ENCODE measurements at regions not wholly inside any gene's neighbourhood (a gene's known extent, or its start where the extent isn't known, plus 50 kb on each side); places are given as distances from the start of the nearest gene placed in this dataset.

GRCh38 chr5:38207343-38207742 lies 51.0 kb upstream of the EGFLAM start:
- DNase-seq (ENCODE audit: low spot score), result no peak

GRCh38 chr5:38202741-38203140 lies 55.6 kb upstream of the EGFLAM start:
- DNase-seq (ENCODE audit: low spot score), result no peak

- DNase-seq (ENCODE audit: low spot score), result no peak
Measured at GRCh38 chr5:38200872-38201557, 57.3 kb upstream of the EGFLAM start.

- DNase-seq (ENCODE audit: low spot score), result no peak
Measured at GRCh38 chr5:38197118-38197517, 61.2 kb upstream of the EGFLAM start.

- peak; percentile 91 for DNase-seq (ENCODE audit: low spot score)
Measured at GRCh38 chr5:38193015-38193581, 65.3 kb upstream of the EGFLAM start.

- no peak for DNase-seq (ENCODE audit: low spot score)
Measured at GRCh38 chr5:38191693-38192092, 66.7 kb upstream of the EGFLAM start.

- DNase-seq (ENCODE audit: low spot score), result no peak
Measured at GRCh38 chr5:38190111-38190510, 68.2 kb upstream of the EGFLAM start.

GRCh38 chr5:38189081-38189504 lies 69.3 kb upstream of the EGFLAM start:
- DNase-seq (ENCODE audit: low spot score), result no peak

- no peak for DNase-seq (ENCODE audit: low spot score)
Measured at GRCh38 chr5:38188591-38188990, 69.8 kb upstream of the EGFLAM start.

GRCh38 chr5:38187532-38187931 lies 70.8 kb upstream of the EGFLAM start:
- no peak for DNase-seq (ENCODE audit: low spot score)

- DNase-seq (ENCODE audit: low spot score), result no peak
Measured at GRCh38 chr5:38184627-38185026, 73.7 kb upstream of the EGFLAM start.

- DNase-seq (ENCODE audit: low spot score), result no peak
Measured at GRCh38 chr5:38182991-38183390, 75.4 kb upstream of the EGFLAM start.

GRCh38 chr5:38168029-38168428 lies 90.3 kb upstream of the EGFLAM start:
- no peak for DNase-seq (ENCODE audit: low spot score)

GRCh38 chr5:38167562-38167996 lies 90.8 kb upstream of the EGFLAM start:
- no peak for DNase-seq (ENCODE audit: low spot score)

GRCh38 chr5:38166832-38167231 lies 91.5 kb upstream of the EGFLAM start:
- DNase-seq (ENCODE audit: low spot score), result no peak

GRCh38 chr5:38165435-38165834 lies 92.9 kb upstream of the EGFLAM start:
- no peak for DNase-seq (ENCODE audit: low spot score)

- no peak for DNase-seq (ENCODE audit: low spot score)
Measured at GRCh38 chr5:38164776-38165399, 93.5 kb upstream of the EGFLAM start.

GRCh38 chr5:38163636-38164237 lies 94.6 kb upstream of the EGFLAM start:
- no peak for DNase-seq (ENCODE audit: low spot score)

- DNase-seq (ENCODE audit: low spot score), result no peak
Measured at GRCh38 chr5:38162625-38163024, 95.7 kb upstream of the EGFLAM start.

GRCh38 chr5:38157024-38157423 lies 101.3 kb upstream of the EGFLAM start:
- DNase-seq (ENCODE audit: low spot score), result no peak

GRCh38 chr5:38154615-38155204 lies 103.6 kb upstream of the EGFLAM start:
- no peak for DNase-seq (ENCODE audit: low spot score)

- DNase-seq (ENCODE audit: low spot score), result no peak
Measured at GRCh38 chr5:38151878-38152277, 106.5 kb upstream of the EGFLAM start.

- DNase-seq (ENCODE audit: low spot score), result no peak
Measured at GRCh38 chr5:38149815-38150195, 108.6 kb upstream of the EGFLAM start.

All from GM03348 (cell line).